Keratinocyte (primary cell): ENCODE measurements at regions not wholly inside any gene's neighbourhood (a gene's known extent, or its start where the extent isn't known, plus 50 kb on each side); places are given as distances from the start of the nearest gene placed in this dataset.

Experiments used
- DNase-seq: peaks from one replicate; pipeline ENCODE4 v3.0.0-alpha.2; 2011; ENCODE audit warnings: low read depth, missing footprints, low spot score
- FAIRE-seq: peaks from 2 replicates; lab custom pipeline; 2011; peaks lifted over from hg19 to GRCh38; lab: Jason Lieb, UNC
- H2AFZ ChIP-seq: 2 replicates; pipeline ENCODE4 v1.6.0; 2012; ENCODE audit warnings: low read length, control low read depth, inconsistent platforms; ENCODE audit not compliant: control insufficient read depth
- H3K27ac ChIP-seq: 2 replicates; pipeline ENCODE4 v1.5.1; 2011; ENCODE audit warnings: low read length; ENCODE audit not compliant: control insufficient read depth, insufficient read depth
- H3K27me3 ChIP-seq: 3 replicates; pipeline ENCODE4 v1.6.0; 2011; ENCODE audit warnings: low read length; ENCODE audit not compliant: control insufficient read depth, insufficient read depth; ENCODE audit errors: extremely low read depth
- H3K36me3 ChIP-seq, 2 experiments: 2 replicates in 1 of 2; 3 replicates in 1 of 2; pipeline ENCODE4 v1.5.1; 2011; ENCODE audit warnings: low read length in 2 of 2, mild to moderate bottlenecking in 1 of 2; ENCODE audit not compliant: control insufficient read depth in 2 of 2, insufficient read depth in 2 of 2; ENCODE audit errors: extremely low read depth in 1 of 2
- H3K4me1 ChIP-seq: 3 replicates; pipeline ENCODE4 v1.5.1; 2011; ENCODE audit warnings: low read length; ENCODE audit not compliant: control insufficient read depth, insufficient read depth; ENCODE audit errors: extremely low read depth
- H3K4me2 ChIP-seq: 3 replicates; pipeline ENCODE4 v1.6.0; 2011; ENCODE audit warnings: low read depth, low read length; ENCODE audit not compliant: control insufficient read depth, insufficient read depth; ENCODE audit errors: extremely low read depth
- H3K4me3 ChIP-seq, 3 experiments: fragments of 200-600 bp in 1 of 3; sonication (generic) in 1 of 3; 2 replicates in 2 of 3; 3 replicates in 1 of 3; pipeline ENCODE4 v1.5.1; 2011 to 2016; ENCODE audit warnings: low read length in 3 of 3, mild to moderate bottlenecking in 3 of 3, control low read depth in 2 of 3, inconsistent platforms in 1 of 3, low read depth in 1 of 3, mixed read lengths in 1 of 3, mixed run types in 1 of 3, moderate library complexity in 1 of 3; ENCODE audit not compliant: control insufficient read depth in 2 of 3, insufficient read depth in 2 of 3; ENCODE audit errors: extremely low read depth in 1 of 3
- H3K79me2 ChIP-seq: 2 replicates; pipeline ENCODE4 v1.6.0; 2012; ENCODE audit warnings: low read length; ENCODE audit not compliant: control insufficient read depth, insufficient read depth
- H3K9ac ChIP-seq: 3 replicates; pipeline ENCODE4 v1.6.0; 2011; ENCODE audit warnings: low read length; ENCODE audit not compliant: control insufficient read depth, insufficient read depth; ENCODE audit errors: extremely low read depth
- H3K9me1 ChIP-seq: 3 replicates; pipeline ENCODE4 v1.6.0; 2011; ENCODE audit warnings: low read length; ENCODE audit not compliant: control insufficient read depth, insufficient read depth; ENCODE audit errors: extremely low read depth
- H3K9me3 ChIP-seq: 2 replicates; pipeline ENCODE4 v1.5.1; 2012; ENCODE audit warnings: low read depth, low read length; ENCODE audit not compliant: control insufficient read depth
- H4K20me1 ChIP-seq: 3 replicates; pipeline ENCODE4 v1.6.0; 2011; ENCODE audit warnings: low read length; ENCODE audit not compliant: control insufficient read depth, insufficient read depth; ENCODE audit errors: extremely low read depth
- CTCF ChIP-seq, 3 experiments: IDR thresholded peaks in 1 of 3; conservative IDR thresholded peaks in 1 of 3; optimal IDR thresholded peaks in 1 of 3; 2 replicates in 2 of 3; 3 replicates in 1 of 3; pipeline versions ENCODE3 to v1.5.1; 2011; ENCODE audit warnings: low read length in 3 of 3, mild to moderate bottlenecking in 3 of 3, moderate library complexity in 2 of 3, control low read depth in 1 of 3, inconsistent platforms in 1 of 3; ENCODE audit not compliant: insufficient read depth in 2 of 3; ENCODE audit errors: extremely low read depth in 1 of 3
- EZH2 ChIP-seq: IDR thresholded peaks from one replicate; pipeline ENCODE4 v1.6.1; 2012; ENCODE audit warnings: inconsistent platforms, mild to moderate bottlenecking, low read length, moderate library complexity
- dilution Hi-C: fragments of 300-500 bp; cut with MboI; formaldehyde crosslinking; loops from one replicate; pipeline ENCODE4 v1.7.0; 2020; ENCODE audit warnings: low sequenced_read_pairs; ENCODE audit not compliant: extremely low pct_ligation_motif_present

- Histone ChIP-seq H3K79me2 (no peaks in the 10 kb centered on the region), H3K27me3 (no peaks in the 10 kb centered on the region), H3K9me1 (no peaks in the 10 kb centered on the region), H3K9me3 (no peaks in the 10 kb centered on the region), H3K36me3 (no peaks in the 10 kb centered on the region), H3K4me1 (peaks cover 43% of the 10 kb centered on the region), H3K4me2 (peak overlapping the region; percentile 73), H3K27ac (peak overlapping the region; percentile 85), H2AFZ (peak overlapping the region; percentile 1), H4K20me1 (no peaks in the 10 kb centered on the region), H3K9ac (no peak overlapping the region), H3K4me3 (peak overlapping the region in 2 of 3 experiments; percentile 13 to 22)
- dilution Hi-C loops, result no loop called here
- TF ChIP-seq EZH2 (no peak), CTCF (optimal IDR thresholded peaks at IDR 0.05 in 1 of 3, IDR thresholded peaks at IDR 0.05 in 1 of 3, conservative IDR thresholded peaks at IDR 0.05 in 1 of 3; ENCODE audit: extremely low read depth in 1 of 3, insufficient read depth in 2 of 3, low read length in 3 of 3) (no peak)
- DNase-seq, result peak; percentile 38
- FAIRE-seq, result peak; percentile 56
These were observed 281.6 kb downstream of the SLC7A11 start for GRCh38 chr4:137960371-137961050.

DNA sequence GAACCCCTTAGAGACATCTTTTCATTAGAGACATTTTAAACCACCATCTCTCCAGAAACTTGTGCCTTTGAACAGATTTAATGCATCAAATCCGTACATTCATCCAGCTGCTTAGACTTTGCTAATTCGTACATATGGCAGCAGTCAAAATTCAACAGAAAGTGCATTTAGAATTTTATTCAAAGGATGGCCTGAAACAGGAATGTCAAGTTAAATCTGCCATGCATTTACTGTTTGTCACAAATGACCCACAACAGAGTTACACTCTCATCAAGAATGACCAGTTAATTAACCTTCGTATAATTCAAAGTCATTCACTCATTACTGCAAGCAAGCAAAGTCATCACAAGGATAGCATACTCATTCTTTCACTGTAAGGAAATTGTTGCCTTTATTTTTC lies 284.3 kb downstream of the SLC7A11 start:
- Histone ChIP-seq H2AFZ (no peak overlapping the region), H3K27me3 (no peaks in the 10 kb centered on the region), H3K36me3 (no peaks in the 10 kb centered on the region), H4K20me1 (no peaks in the 10 kb centered on the region), H3K4me2 (no peak overlapping the region), H3K9me3 (no peaks in the 10 kb centered on the region), H3K4me1 (peaks cover 43% of the 10 kb centered on the region), H3K9ac (no peak overlapping the region), H3K27ac (no peak overlapping the region), H3K9me1 (no peaks in the 10 kb centered on the region), H3K79me2 (no peaks in the 10 kb centered on the region), H3K4me3 (no peak overlapping the region)
- TF ChIP-seq CTCF (optimal IDR thresholded peaks at IDR 0.05 in 1 of 3, IDR thresholded peaks at IDR 0.05 in 1 of 3, conservative IDR thresholded peaks at IDR 0.05 in 1 of 3; ENCODE audit: extremely low read depth in 1 of 3, insufficient read depth in 2 of 3, low read length in 3 of 3) (no peak), EZH2 (no peak)
- dilution Hi-C loops, result no loop called here
- FAIRE-seq (no peak), DNase-seq (no peak)
